SIG-M5 (cell line): ENCODE measurements at regions not wholly inside any gene's neighbourhood (a gene's known extent, or its start where the extent isn't known, plus 50 kb on each side); places are given as distances from the start of the nearest gene placed in this dataset.

Experiments used
- DNase-seq: peaks from one replicate; lab custom pipeline; 2025; lab: John Stamatoyannopoulos, UW

- DNase-seq, result no peak
These were observed 495.5 kb upstream of the CFAP20DC start for GRCh38 chr3:59545374-59545773.

- no peak for DNase-seq
These were observed 492.5 kb upstream of the CFAP20DC start for GRCh38 chr3:59542276-59542675.

- no peak for DNase-seq
These were observed 490.9 kb upstream of the CFAP20DC start for GRCh38 chr3:59540696-59541095.

- DNase-seq, result no peak
These were observed 490.4 kb upstream of the CFAP20DC start for GRCh38 chr3:59540241-59540640.

- DNase-seq, result no peak
These were observed 489.1 kb upstream of the CFAP20DC start for GRCh38 chr3:59538753-59539432.

GRCh38 chr3:59535791-59536221 lies 486.0 kb upstream of the CFAP20DC start:
- DNase-seq, result no peak

GRCh38 chr3:59531994-59532393 lies 482.2 kb upstream of the CFAP20DC start:
- no peak for DNase-seq

GRCh38 chr3:59531066-59531745 lies 481.4 kb upstream of the CFAP20DC start:
- no peak for DNase-seq

GRCh38 chr3:59528251-59528650 lies 478.4 kb upstream of the CFAP20DC start:
- DNase-seq, result no peak

GRCh38 chr3:59527493-59527892 lies 477.7 kb upstream of the CFAP20DC start:
- DNase-seq, result no peak

- DNase-seq, result no peak
These were observed 477.2 kb upstream of the CFAP20DC start for GRCh38 chr3:59526999-59527398.

- DNase-seq, result no peak
These were observed 472.7 kb upstream of the CFAP20DC start for GRCh38 chr3:59522550-59522949.

- DNase-seq, result no peak
These were observed 469.3 kb upstream of the CFAP20DC start for GRCh38 chr3:59519094-59519493.

GRCh38 chr3:59518283-59519055 lies 468.6 kb upstream of the CFAP20DC start:
- DNase-seq, result no peak

- DNase-seq, result no peak
These were observed 467.6 kb upstream of the CFAP20DC start for GRCh38 chr3:59517388-59517787.

GRCh38 chr3:59515966-59516365 lies 466.1 kb upstream of the CFAP20DC start:
- DNase-seq, result no peak

GRCh38 chr3:59514865-59515482 lies 465.1 kb upstream of the CFAP20DC start:
- DNase-seq, result no peak

GRCh38 chr3:59513570-59513969 lies 463.7 kb upstream of the CFAP20DC start:
- DNase-seq, result no peak

- no peak for DNase-seq
These were observed 462.2 kb upstream of the CFAP20DC start for GRCh38 chr3:59512066-59512465.

GRCh38 chr3:59510576-59510975 lies 460.8 kb upstream of the CFAP20DC start:
- no peak for DNase-seq

GRCh38 chr3:59508273-59508672 lies 458.4 kb upstream of the CFAP20DC start:
- DNase-seq, result no peak

GRCh38 chr3:59506191-59506590 lies 456.4 kb upstream of the CFAP20DC start:
- no peak for DNase-seq

- no peak for DNase-seq
These were observed 453.6 kb upstream of the CFAP20DC start for GRCh38 chr3:59503441-59503840.
